ENCODE measurements at regions not wholly inside any gene's neighbourhood (a gene's known extent, or its start where the extent isn't known, plus 50 kb on each side); places are given as distances from the start of the nearest gene placed in this dataset.

DNA sequence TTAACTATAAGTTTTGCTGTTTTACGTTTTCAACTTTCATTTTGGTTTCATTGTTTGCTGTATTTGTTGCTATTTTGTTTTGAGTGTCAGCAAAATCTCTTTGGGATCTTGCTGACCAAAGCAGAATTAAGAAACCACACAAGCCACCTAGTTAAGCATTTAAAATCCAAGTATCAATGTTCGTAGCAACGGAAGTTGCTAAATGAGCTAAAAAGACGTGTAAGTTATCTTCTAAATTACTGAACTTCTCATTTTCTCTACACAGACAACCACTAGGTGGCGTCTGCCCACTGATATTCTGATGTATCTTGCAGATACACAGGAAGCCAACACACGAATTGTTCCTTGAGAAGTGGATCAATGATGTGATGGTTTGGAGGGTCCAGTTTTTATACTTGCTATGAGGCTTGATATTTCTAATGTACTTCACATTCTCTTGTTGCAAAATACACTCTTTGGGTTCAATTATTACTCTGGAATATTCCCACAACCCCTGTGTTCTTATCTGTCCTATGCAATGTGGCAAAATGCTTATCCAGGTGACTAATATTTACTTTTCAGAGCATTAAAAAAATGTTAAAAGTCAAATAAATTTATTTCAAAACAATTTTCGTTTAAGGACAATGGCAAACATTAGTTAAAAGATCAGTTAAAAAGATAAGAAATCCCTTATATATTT, 250.5 kb downstream of the TECRL start:
- H3K79me2 ChIP-seq (ENCODE audit: low read length): no peaks in the 10 kb centered on the region
- no peaks in the 10 kb centered on the region for H3K27me3 ChIP-seq (replicated peaks; ENCODE audit: insufficient read depth, low read length)
- peak overlapping the region; percentile 41 for H3K4me3 ChIP-seq (ENCODE audit: low read length)
- H3K9me2 ChIP-seq (replicated peaks; ENCODE audit: insufficient read depth, low read length): no peaks in the 10 kb centered on the region
- H4K20me1 ChIP-seq (ENCODE audit: insufficient read depth, low read length): no peaks in the 10 kb centered on the region
- H3K9ac ChIP-seq (ENCODE audit: low read length): peak overlapping the region; percentile 19; the same call in 1 of the 2 replicates
- peak; percentile 96 for DNase-seq
- H3K4me2 ChIP-seq (ENCODE audit: low read depth, low read length): peak overlapping the region; percentile 38
- H2AFZ ChIP-seq (ENCODE audit: low read length): peak overlapping the region; percentile 54
- H3K4me1 ChIP-seq (ENCODE audit: low read length): peaks cover 24% of the 10 kb centered on the region
- no peaks in the 10 kb centered on the region for H3K9me3 ChIP-seq (replicated peaks; ENCODE audit: insufficient read depth, low read length)
- H3F3A ChIP-seq (ENCODE audit: insufficient read depth, low read length): peaks cover 11% of the 10 kb centered on the region
- no peaks in the 10 kb centered on the region for H3K36me3 ChIP-seq (replicated peaks; ENCODE audit: insufficient read depth, low read length)
- peak overlapping the region; percentile 56; the same call in 1 of the 2 replicates for H3K27ac ChIP-seq (ENCODE audit: low read length)
- no peak for TF ChIP-seq EZH2 (optimal IDR thresholded peaks at IDR 0.05; ENCODE audit: low read depth, low read length)
- TF ChIP-seq CTCF (IDR thresholded peaks at IDR 0.05; ENCODE audit: low read length): peak; percentile 88

- Histone ChIP-seq H4K20me1 (ENCODE audit: insufficient read depth, low read length) (no peaks in the 10 kb centered on the region), H2AFZ (ENCODE audit: low read length) (no peak overlapping the region), H3K4me1 (ENCODE audit: low read length) (peaks cover 24% of the 10 kb centered on the region), H3K4me2 (ENCODE audit: low read depth, low read length) (no peak overlapping the region), H3K9ac (ENCODE audit: low read length) (no peak overlapping the region), H3K27me3 (replicated peaks; ENCODE audit: insufficient read depth, low read length) (no peaks in the 10 kb centered on the region), H3K27ac (ENCODE audit: low read length) (no peak overlapping the region), H3K36me3 (replicated peaks; ENCODE audit: insufficient read depth, low read length) (no peaks in the 10 kb centered on the region), H3K9me2 (replicated peaks; ENCODE audit: insufficient read depth, low read length) (no peaks in the 10 kb centered on the region), H3K4me3 (ENCODE audit: low read length) (no peak overlapping the region), H3F3A (ENCODE audit: insufficient read depth, low read length) (peaks cover 11% of the 10 kb centered on the region), H3K9me3 (replicated peaks; ENCODE audit: insufficient read depth, low read length) (no peaks in the 10 kb centered on the region), H3K79me2 (ENCODE audit: low read length) (no peaks in the 10 kb centered on the region)
- TF ChIP-seq CTCF (IDR thresholded peaks at IDR 0.05; ENCODE audit: low read length): no peak
- TF ChIP-seq EZH2phosphoT487 (IDR thresholded peaks at IDR 0.05; ENCODE audit: low read length): no peak
- no peak for TF ChIP-seq EZH2 (optimal IDR thresholded peaks at IDR 0.05; ENCODE audit: low read depth, low read length)
- DNase-seq: no peak
These were observed 251.9 kb downstream of the TECRL start for GRCh38 chr4:64157397-64157796.

GRCh38 chr4:64156253-64156652, 253.0 kb downstream of the TECRL start:
- Histone ChIP-seq H3K4me1 (ENCODE audit: low read length) (peaks cover 24% of the 10 kb centered on the region), H3K9me3 (replicated peaks; ENCODE audit: insufficient read depth, low read length) (no peaks in the 10 kb centered on the region), H3K79me2 (ENCODE audit: low read length) (no peaks in the 10 kb centered on the region), H3K36me3 (replicated peaks; ENCODE audit: insufficient read depth, low read length) (no peaks in the 10 kb centered on the region), H3K4me3 (ENCODE audit: low read length) (no peak overlapping the region), H3K9me2 (replicated peaks; ENCODE audit: insufficient read depth, low read length) (no peaks in the 10 kb centered on the region), H3K4me2 (ENCODE audit: low read depth, low read length) (no peak overlapping the region), H3K27me3 (replicated peaks; ENCODE audit: insufficient read depth, low read length) (no peaks in the 10 kb centered on the region), H3K27ac (ENCODE audit: low read length) (no peak overlapping the region), H2AFZ (ENCODE audit: low read length) (no peak overlapping the region), H3F3A (ENCODE audit: insufficient read depth, low read length) (peaks cover 11% of the 10 kb centered on the region), H4K20me1 (ENCODE audit: insufficient read depth, low read length) (no peaks in the 10 kb centered on the region), H3K9ac (ENCODE audit: low read length) (no peak overlapping the region)
- peak; percentile 19 for DNase-seq
- TF ChIP-seq EZH2phosphoT487 (IDR thresholded peaks at IDR 0.05; ENCODE audit: low read length) (no peak), CTCF (IDR thresholded peaks at IDR 0.05; ENCODE audit: low read length) (no peak)
